ENCODE measurements at regions not wholly inside any gene's neighbourhood (a gene's known extent, or its start where the extent isn't known, plus 50 kb on each side); places are given as distances from the start of the nearest gene placed in this dataset.

GRCh38 chr7:45256775-45257174 is 99.2 kb downstream of the RAMP3 start:
- TF ChIP-seq CTCF (IDR thresholded peaks at IDR 0.05): no peak
- no peak for TF ChIP-seq POLR2AphosphoS5 (IDR thresholded peaks at IDR 0.05; ENCODE audit: low read depth, low read length)
- no peak for TF ChIP-seq SIN3A (IDR thresholded peaks at IDR 0.05; ENCODE audit: borderline replicate concordance, insufficient read depth, low read depth, low read length)
